ENCODE measurements at regions not wholly inside any gene's neighbourhood (a gene's known extent, or its start where the extent isn't known, plus 50 kb on each side); places are given as distances from the start of the nearest gene placed in this dataset.
"Not testable (repeated sequence)": the region's sequence is repeated elsewhere in the genome, so short reads cannot be mapped to it uniquely, and the experiment has no call there.

DNA sequence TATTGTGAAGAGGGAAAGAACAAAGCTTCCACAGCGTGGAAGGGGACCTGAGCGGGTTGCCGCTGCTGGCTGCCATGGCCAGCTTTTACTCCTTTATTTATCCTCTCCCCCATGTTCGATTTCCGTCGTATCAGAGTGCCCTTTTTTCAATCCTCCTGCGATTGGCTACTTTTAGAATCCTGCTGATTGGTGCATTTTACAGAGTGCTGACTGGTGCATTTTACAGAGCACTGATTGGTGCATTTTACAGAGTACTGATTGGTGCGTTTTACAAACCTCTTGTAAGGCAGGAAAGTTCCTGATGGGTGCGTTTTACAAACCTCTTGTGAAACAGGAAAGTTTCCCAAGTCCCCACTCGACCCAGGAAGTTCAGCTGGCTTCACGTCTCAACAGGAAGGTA, 381.7 kb upstream of the ATP10A start:
- DNase-seq = not testable (repeated sequence)

DNA sequence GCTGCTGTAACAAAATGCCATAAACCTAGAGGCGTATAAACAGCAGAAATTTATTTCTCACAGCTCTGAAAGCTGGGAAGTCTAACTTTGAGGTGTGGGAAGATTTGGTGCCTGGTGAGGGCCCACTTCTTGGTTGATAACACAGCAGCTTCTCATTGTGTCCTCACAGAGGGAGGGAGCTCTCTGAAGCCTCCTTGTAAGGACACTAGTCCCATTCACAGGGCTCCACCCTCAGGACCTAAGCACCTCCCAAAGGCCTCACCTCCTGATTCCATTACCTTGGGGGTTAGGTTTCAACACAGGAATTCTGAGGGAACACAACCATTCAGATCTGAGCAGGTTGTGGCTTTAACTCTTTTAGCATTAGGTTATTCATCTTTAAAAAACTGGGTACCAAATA, 380.3 kb upstream of the ATP10A start:
- no peak for DNase-seq

DNA sequence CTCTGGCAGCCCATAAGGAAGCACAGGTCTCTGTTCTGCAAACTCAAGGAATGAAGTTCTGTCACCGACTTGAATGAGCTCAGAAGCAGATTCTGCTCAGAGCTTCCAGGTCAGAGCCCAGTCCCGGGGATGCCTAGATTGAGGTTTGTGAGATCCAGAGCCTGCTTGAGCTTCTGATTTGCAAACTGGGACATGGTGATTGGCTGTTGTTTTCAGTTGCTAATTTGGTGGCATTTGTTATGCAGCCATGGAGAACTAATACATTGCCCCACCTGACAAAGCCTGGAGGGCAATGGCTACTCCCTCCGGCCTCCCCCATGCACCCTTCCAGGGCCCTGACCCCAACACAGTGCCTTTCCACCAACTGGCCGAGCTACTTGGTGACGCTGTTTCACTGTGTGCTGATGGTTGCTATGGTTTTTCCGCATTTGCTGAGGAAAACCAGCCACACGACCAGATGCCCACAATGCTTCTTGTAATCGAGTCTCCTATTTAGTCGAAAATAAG, 379.5 kb upstream of the ATP10A start:
- DNase-seq = no peak

DNA sequence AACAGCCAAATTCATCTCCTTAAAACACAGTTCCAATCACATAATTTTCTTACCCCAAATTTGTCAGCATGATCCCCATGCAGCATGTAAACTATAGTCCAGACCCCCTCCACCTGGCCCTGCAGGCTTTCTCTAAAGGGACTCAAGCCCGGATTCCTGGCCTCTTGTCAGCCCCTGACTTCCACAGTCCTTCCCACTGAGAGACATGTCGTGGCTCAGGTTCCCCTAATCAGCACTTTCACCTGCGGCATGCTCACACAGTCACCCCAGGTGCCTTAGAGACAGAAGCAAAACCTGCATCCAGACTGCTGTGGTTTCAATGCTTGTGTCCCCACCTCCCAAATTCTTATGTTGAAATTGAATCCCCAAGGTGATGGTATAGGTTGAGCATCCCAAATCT, 372.7 kb upstream of the ATP10A start:
- no peak for DNase-seq

DNA sequence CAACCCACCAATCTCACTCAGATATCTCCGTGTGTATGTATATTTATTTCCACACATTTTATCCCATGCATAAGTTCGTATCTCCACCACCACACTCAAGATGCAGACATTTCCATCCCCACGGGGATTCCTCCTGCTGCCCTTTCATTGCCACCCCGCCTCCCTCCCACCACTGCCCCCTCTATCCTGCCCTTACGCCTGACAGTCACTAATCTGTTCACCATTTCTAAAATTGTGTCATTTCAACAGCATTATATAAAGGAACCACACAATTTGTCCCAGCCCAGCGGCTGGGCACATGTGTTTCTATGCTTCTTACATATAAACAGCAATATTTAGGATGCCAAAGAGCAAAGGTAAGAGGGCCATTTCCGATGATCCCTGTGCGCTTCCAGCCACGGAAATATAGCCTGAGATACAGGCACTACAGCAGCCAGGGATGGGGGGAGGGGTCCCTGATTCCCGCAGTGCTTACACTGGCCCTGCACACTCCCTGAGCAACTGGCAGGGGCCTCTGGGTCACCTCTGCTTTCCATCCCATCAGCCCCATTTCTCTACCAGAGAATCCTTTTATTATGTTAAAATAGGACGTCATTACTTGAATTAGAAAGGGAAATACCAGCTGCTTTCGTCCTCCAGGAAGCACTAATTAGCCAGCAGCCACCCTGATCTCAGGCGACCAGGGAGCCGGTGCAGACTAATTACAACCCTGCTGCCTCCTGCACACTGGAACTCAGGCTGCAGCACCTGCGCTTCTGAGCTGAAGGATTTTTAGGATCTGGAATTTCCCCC, 372.0 kb upstream of the ATP10A start:
- no peak for DNase-seq

GRCh38 chr15:26232691-26233090, 369.6 kb upstream of the ATP10A start:
- DNase-seq = no peak

DNA sequence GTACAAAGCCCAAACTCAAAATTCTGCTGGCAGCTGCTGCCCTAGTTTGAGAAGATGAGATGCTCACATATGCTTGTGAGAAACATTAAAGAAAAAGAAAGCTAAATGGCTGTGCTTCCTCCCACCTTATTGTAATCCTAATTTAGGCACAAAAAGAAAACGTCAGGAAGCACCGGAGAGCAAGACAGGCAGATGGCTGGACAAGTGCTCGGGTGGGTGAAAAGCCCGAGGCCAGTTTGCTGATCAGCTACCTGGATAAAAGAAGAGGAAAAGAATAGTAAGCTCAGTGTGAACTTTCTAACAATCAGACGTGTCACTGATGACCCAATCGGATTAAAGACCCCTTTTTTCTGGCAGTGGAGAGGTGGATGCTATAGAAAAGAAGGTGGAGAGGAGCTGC, 368.0 kb upstream of the ATP10A start:
- DNase-seq = no peak

GRCh38 chr15:26224266-26224665, 361.1 kb upstream of the ATP10A start:
- DNase-seq = no peak

DNA sequence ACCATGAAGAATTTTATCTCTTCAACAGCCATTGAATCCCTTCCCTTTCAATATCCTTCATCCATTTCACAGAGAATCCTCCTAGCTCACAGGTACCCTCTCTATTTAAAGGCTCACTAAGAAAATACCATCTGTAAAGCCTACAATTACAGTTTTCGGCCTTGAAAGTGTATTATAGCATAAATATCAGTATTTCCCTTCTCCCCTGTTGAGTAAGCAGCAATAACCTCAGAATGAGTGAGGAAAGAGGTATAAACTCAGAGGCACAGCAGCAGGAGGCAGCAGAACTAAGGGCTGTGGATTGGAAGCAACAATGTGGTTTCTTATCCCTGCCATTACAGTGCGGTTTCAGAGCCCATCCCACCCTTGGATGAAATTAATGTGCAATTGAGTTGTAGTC, 360.6 kb upstream of the ATP10A start:
- no peak for DNase-seq

DNA sequence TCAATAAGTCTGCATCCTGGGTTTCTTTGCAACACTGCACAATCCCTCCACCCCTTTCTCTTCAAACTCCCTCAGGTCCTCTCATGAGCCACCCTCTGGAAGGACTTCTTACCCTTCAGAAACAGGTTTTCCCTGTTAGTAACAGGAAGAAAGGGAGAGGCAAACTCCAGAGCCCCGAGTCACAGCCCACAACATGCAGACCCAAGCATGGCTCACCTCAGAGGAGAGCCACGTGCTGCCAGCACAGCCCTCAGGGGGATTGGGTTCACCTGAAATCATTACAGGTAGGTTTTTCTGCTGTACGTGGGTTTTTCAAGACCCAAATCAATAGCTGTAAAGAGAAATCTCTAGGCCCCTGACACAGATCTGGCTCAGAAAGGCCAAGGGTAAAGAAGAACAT, 359.7 kb upstream of the ATP10A start:
- DNase-seq = no peak

DNA sequence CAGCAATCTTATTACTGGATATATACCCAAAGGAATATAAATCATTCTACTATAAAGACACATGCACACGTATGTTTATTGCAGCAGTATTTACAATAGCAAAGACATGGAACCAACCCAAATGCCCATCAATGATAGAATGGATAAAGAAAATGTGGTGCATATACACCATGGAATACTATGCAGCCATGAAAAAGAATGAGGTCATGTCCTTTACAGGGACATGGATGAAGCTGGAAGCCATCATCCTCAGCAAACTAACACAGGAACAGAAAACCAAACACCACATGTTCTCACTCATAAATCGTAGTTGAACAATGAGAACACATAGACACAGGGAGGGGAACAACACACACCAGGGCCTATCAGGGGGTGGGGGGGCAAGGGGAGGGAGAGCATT, 353.9 kb upstream of the ATP10A start:
- DNase-seq = not testable (repeated sequence)

DNA sequence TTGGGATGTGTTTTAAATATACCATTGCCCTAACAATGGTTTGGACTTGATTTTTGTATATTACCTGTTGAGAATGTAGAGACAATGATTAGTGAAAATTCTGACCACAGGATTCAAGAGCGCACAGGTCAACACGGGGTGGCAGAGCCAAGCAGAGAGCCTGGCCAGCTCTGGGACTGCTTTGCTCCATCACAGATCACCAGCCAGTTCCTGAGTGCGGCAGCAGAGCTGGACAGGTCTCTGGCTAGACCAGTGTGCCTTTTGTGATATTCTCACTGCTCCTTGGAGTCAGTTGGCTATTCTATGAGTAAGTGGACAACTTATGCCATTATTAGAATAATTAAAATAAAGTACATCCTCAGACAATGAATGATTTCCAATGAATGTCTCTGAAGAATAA, 351.2 kb upstream of the ATP10A start:
- DNase-seq = no peak

GRCh38 chr15:26213427-26213826, 350.3 kb upstream of the ATP10A start:
- DNase-seq = no peak

GRCh38 chr15:26212109-26212508, 349.0 kb upstream of the ATP10A start:
- DNase-seq = no peak

- DNase-seq = no peak
These were observed 347.9 kb upstream of the ATP10A start for GRCh38 chr15:26210980-26211379.

- DNase-seq = no peak
These were observed 338.2 kb upstream of the ATP10A start for GRCh38 chr15:26201177-26201858.

DNA sequence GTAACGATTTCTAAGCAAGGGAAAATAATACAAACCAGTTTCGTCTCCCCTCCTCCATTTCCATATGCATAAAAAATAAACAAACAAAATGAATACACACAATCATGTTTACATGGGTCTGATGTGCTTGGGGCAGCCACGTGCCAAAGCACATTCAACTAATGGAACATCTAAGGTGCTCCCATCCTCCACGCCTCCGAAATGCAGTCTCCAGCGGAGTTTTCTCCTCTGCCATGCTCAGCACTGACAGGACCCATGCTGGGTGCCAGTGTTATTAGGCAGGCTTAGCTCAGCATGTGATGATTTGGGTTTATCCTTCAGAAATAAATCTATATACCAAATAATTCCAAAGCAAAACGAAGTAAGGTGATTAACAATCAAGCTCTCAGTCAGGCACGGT, 337.3 kb upstream of the ATP10A start:
- DNase-seq = no peak

DNA sequence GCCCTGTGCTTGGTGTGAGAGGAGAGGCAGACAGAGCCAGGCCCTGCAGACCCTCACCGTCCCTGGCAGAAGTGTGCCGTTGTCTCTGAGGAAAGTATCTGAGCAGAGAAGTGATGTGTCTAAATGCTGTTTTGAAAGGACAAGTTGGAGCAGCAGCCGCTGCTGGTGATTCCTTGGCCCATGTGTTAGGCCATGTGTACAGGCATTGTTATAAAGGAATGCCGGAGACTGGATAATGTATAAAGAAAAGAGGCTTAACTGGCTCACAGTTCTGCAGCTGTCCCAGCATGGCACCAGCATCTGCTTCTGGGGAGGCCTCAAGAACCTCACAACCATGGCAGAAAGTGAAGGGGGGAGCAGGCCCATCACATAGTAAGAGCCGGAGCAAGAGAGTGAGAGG, 334.6 kb upstream of the ATP10A start:
- no peak for DNase-seq

- no peak for DNase-seq
These were observed 333.9 kb upstream of the ATP10A start for GRCh38 chr15:26197060-26197459.

DNA sequence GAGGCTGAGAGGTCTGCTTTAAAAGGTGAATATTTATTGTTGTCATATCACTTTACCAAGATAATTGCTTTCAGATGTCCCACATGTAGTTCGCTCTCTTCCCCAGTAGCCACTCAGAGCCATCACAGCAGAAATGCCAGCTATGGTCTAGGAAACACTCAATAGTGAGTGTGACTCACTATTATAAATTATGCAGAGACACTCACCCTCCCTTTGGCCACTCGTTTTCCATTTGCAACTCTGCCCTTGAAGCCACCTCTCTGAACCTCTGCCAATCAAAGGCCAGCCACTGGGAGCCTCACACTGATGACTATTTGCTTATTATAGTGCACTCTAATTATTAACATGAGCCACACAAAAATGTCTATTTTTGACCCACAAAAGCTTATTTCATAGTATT, 328.1 kb upstream of the ATP10A start:
- DNase-seq = no peak

- DNase-seq = not testable (repeated sequence)
These were observed 323.0 kb upstream of the ATP10A start for GRCh38 chr15:26186138-26186537.

DNA sequence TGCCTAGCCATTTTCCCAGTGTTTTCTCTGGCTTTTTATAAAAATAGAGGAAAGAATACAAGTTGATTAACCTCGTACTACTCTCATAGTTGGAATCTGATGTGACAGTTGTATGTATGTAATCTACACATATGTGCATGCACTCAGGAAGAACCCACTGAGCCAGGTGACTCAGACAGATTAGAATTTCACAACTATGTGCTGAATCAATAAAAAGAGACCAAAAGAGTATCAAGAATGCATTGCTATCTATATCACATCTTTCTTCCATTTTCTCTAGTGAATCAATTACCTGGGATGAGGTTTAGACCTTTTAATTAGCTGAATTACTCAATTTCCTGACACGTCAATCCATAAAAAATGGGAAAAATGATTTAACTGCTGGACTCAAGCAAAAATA, 319.3 kb upstream of the ATP10A start:
- DNase-seq = no peak

GRCh38 chr15:26179906-26180305, 316.8 kb upstream of the ATP10A start:
- DNase-seq = no peak

DNA sequence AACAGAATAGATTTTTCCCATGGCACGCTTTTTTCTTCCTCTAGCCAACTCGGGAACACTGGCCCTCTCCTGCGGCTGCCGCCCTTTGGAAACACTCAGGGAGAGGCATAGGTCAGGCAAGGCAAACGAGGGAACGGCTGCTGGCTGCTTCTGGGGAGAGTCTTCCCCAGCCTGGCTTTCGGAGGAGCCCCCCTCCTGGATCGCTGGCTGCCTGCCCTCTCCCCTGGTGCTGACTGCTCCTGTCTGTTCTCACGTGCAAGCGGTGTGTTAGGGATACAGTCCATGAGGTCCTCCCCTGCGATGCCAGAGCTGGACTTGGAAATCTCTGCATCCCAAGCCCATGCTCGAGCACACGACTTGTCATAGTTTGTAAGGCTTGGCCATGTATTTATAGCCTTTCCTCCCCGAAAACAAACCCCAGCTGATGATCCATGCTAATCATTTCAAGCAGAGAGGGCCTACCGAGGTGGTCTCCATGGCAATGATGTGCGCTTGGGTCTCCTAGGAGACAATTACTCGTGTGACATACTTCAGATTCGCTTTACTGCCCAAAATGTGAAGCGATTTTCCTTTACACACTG, 315.6 kb upstream of the ATP10A start:
- no peak for DNase-seq
